22Rv1 (cell line): ENCODE measurements at regions not wholly inside any gene's neighbourhood (a gene's known extent, or its start where the extent isn't known, plus 50 kb on each side); places are given as distances from the start of the nearest gene placed in this dataset.

Experiments used
- CTCF ChIP-seq: fragments of 450-650 bp; IDR thresholded peaks from 2 replicates; pipeline ENCODE4 v1.5.1; 2017; ENCODE audit warnings: mild to moderate bottlenecking
- ZFX ChIP-seq: fragments of 450-650 bp; IDR thresholded peaks from 2 replicates; pipeline ENCODE4 v1.6.1; 2017; ENCODE audit warnings: antibody characterized with exemption, borderline replicate concordance

- TF ChIP-seq CTCF, result no peak
- TF ChIP-seq ZFX, result no peak
Observed at GRCh38 chr3:187822402-187822801, 77.1 kb upstream of the BCL6 start.
